ENCODE measurements at regions not wholly inside any gene's neighbourhood (a gene's known extent, or its start where the extent isn't known, plus 50 kb on each side); places are given as distances from the start of the nearest gene placed in this dataset.

- H3K4me3 ChIP-seq (replicated peaks in 1 of 3; ENCODE audit: insufficient read depth in 1 of 3, low read depth in 1 of 3, low read length in 3 of 3) = no peak overlapping the region
- H3K9ac ChIP-seq (replicated peaks; ENCODE audit: extremely low read depth, insufficient read depth, low read length) = no peak overlapping the region
- intact Hi-C loops (cut with micrococcal nuclease) (no loop called here), dilution Hi-C loops (cut with MboI; ENCODE audit: extremely low pct_ligation_motif_present, low sequenced_read_pairs) (no loop called here)
- FAIRE-seq (no peak), DNase-seq (ENCODE audit: low read depth, low spot score) (no peak)
- no peaks in the 10 kb centered on the region for H4K20me1 ChIP-seq (replicated peaks; ENCODE audit: control insufficient read depth, extremely low read depth, insufficient read depth, low read length)
- H3K9me3 ChIP-seq (replicated peaks; ENCODE audit: control insufficient read depth, insufficient read depth, low read length) = no peaks in the 10 kb centered on the region
- no peaks in the 10 kb centered on the region for H3K36me3 ChIP-seq (ENCODE audit: control insufficient read depth in 2 of 2, extremely low read depth in 1 of 2, insufficient read depth in 2 of 2, low read length in 2 of 2)
- H3K9me1 ChIP-seq (replicated peaks; ENCODE audit: control insufficient read depth, extremely low read depth, insufficient read depth, low read length) = no peaks in the 10 kb centered on the region
- ChIA-PET POLR2A (no interaction called here), CTCF (no interaction called here)
- H3K27ac ChIP-seq (ENCODE audit: insufficient read depth, low read depth, low read length) = no peak overlapping the region
- no TSS peak for BruUV-seq (replicated peaks)
- no peaks in the 10 kb centered on the region for H3K27me3 ChIP-seq (ENCODE audit: control insufficient read depth in 2 of 2, insufficient read depth in 2 of 2, low read length in 2 of 2)
- no peaks in the 10 kb centered on the region for H3K79me2 ChIP-seq (ENCODE audit: control insufficient read depth, insufficient read depth, low read length)
- TF ChIP-seq JUN (IDR thresholded peaks at IDR 0.05; ENCODE audit: borderline replicate concordance, insufficient read depth, insufficient read length, low read depth) (no peak), GATA2 (IDR thresholded peaks at IDR 0.05; ENCODE audit: insufficient read depth, insufficient read length, low read depth, low read length) (no peak), CTCF (IDR thresholded peaks at IDR 0.05; ENCODE audit: extremely low read depth in 1 of 2, insufficient read depth in 1 of 2, low read depth in 1 of 2, low read length in 2 of 2) (no peak), MAX (IDR thresholded peaks at IDR 0.05; ENCODE audit: insufficient read depth, insufficient read length) (no peak), POLR2AphosphoS5 (IDR thresholded peaks at IDR 0.05; ENCODE audit: insufficient read depth, low read depth, low read length) (no peak), EZH2 (IDR thresholded peaks at IDR 0.05; ENCODE audit: borderline replicate concordance, low read depth, low read length, severe bottlenecking) (no peak), FOS (IDR thresholded peaks at IDR 0.05; ENCODE audit: borderline replicate concordance, insufficient read depth, low read length) (no peak), MYC (IDR thresholded peaks at IDR 0.05; ENCODE audit: low read depth, low read length) (no peak), POLR2A (IDR thresholded peaks at IDR 0.05; ENCODE audit: low read depth, low read length) (no peak)
- no peak overlapping the region for H2AFZ ChIP-seq (ENCODE audit: low read depth, low read length)
- no peaks in the 10 kb centered on the region for H3K4me1 ChIP-seq (ENCODE audit: control insufficient read depth, extremely low read depth, insufficient read depth, low read length)
- H3K4me2 ChIP-seq (ENCODE audit: insufficient read depth, low read length) = no peak overlapping the region
Observed at GRCh38 chr5:159759791-159760290, 156.4 kb upstream of the ADRA1B start.
